NCI-H2227 (cell line): ENCODE measurements at regions not wholly inside any gene's neighbourhood (a gene's known extent, or its start where the extent isn't known, plus 50 kb on each side); places are given as distances from the start of the nearest gene placed in this dataset.
A peak's percentile ranks its signal among the peaks of the same experiment; 100 is the strongest.

Source experiments
- DNase-seq: peaks from one replicate; lab custom pipeline; 2025; ENCODE audit not compliant: unreplicated experiment; lab: John Stamatoyannopoulos, UW

DNA sequence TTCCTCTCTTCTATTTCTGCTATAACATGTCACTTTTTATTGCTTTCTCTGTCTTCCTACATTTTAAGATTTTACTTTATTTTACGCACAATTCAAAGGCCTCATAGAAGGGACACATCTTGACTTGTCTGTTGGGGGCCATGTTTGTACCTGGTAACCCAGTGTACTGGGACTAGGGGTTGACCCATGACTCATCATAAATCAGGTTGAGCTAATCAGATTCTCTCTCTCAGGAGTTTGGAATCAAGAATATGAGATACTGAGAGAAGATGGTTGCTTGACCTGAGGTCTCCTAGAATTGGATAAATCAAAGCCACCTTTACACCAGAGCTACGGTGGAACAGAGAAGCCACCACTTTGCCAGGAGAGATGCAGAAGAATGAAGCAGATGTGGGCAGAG, 153.0 kb downstream of the UXS1 start:
- no peak for DNase-seq

DNA sequence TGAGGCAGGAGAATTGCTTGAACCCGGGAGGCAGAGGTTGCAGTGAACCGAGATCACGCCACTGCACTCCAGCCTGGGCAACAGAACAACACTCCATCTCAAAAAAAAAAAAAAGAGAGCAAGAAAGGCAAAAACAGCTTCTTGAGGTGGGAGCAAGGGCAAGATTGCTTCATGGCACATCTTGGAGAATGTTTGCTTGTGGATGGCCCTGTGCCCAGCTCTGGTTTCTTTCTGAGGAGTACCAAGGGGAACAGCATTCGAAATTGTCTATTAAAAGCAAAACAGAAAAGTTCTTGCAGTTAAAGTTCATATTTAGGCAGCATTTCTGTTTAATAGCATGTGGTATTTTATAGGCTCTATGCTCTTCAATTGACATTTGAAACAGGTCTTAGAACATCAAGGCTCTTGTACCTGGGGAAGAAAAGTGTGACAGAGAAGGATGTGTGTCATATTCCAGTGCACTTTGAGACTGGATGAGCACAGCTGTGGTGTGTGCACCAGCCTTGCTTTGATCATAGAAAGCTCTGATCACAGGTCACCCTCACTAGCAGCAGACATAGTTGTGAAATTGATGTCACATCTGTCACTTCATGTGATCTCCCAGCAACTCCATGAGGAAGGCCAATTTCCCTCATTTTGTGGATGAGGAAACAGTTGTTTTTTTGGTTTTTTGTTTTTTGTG, 154.3 kb downstream of the UXS1 start:
- DNase-seq: no peak

DNA sequence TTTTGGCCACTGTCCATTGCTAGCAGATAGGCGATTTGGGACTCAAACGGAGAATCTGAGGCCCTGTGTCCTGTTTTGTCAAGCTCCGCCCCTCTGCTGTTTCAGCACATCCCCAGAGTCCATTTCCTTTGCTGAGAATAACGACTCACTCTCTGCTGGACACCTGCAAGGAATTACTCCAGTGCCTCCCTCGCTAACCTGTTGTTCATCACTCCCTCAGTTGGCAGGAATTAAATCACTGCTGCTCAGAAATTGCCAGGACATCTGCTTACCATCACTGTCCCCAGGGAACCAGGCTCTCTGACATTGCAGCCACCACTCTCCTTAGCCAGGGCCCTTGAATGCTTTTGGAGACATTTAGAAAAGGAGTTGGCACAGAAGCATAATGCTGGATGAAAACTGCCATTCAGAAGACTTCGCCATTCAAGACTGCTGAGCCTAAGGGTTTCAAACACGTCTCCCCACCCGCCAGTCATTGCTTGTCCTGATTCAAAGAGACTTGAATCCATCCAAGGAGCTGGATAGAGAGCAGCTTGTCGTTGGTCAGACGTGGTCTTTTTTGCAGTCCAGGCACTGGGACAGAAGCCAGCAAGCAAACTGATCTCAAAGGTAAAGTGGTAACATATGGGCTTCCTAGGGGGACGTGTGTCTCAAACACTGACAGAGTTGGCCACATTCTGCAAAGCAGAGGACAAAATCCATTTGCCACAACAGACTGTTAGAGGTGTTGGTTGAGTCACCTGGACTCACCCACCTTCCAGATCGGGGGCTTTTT, 155.3 kb downstream of the UXS1 start:
- no peak for DNase-seq

DNA sequence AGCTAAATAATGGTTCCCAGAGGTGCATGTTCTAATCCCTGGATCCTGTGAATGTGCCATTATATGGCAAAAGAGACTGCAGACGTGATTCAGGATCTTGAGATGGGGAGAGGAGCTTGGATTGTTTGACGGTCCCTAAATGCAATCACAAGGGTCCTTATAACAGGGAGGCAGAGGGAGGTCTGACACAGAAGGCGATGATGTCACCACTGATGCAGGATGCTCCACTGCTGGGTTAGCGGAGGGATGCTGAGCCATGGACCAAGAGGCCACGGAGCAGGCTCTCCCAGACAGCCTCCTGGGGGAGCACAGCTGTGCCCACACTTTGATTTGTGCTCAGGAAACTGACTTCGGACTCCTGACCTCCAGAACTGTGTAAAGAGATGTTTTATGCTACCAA, 156.2 kb downstream of the UXS1 start:
- no peak for DNase-seq

DNA sequence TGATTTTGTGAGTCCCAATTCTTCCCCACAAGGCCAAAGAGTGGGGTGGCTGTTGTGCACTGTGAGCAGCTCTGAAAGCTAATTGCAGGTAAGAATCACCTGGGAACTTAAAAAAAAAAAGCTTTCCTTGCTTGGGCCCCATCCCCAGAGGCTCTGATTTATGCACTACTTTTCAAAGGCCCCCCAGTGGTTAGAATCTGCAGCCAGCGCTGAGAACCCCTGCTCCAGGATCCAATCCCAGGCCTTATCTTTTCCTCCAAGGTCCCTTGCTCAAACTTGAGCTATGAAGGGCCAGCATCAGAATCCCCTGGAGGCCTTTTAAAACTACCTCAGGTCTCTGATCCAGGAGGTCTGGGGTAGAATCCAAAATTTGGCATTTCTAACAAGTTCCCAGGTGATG, 156.8 kb downstream of the UXS1 start:
- DNase-seq: no peak

- no peak for DNase-seq
Measured at GRCh38 chr2:106034325-106034724, 159.8 kb downstream of the UXS1 start.

- DNase-seq: no peak
Measured at GRCh38 chr2:106032676-106033075, 161.4 kb downstream of the UXS1 start.

GRCh38 chr2:106030287-106031268, 163.5 kb downstream of the UXS1 start:
- no peak for DNase-seq

- no peak for DNase-seq
Measured at GRCh38 chr2:106028192-106028591, 165.9 kb downstream of the UXS1 start.

DNA sequence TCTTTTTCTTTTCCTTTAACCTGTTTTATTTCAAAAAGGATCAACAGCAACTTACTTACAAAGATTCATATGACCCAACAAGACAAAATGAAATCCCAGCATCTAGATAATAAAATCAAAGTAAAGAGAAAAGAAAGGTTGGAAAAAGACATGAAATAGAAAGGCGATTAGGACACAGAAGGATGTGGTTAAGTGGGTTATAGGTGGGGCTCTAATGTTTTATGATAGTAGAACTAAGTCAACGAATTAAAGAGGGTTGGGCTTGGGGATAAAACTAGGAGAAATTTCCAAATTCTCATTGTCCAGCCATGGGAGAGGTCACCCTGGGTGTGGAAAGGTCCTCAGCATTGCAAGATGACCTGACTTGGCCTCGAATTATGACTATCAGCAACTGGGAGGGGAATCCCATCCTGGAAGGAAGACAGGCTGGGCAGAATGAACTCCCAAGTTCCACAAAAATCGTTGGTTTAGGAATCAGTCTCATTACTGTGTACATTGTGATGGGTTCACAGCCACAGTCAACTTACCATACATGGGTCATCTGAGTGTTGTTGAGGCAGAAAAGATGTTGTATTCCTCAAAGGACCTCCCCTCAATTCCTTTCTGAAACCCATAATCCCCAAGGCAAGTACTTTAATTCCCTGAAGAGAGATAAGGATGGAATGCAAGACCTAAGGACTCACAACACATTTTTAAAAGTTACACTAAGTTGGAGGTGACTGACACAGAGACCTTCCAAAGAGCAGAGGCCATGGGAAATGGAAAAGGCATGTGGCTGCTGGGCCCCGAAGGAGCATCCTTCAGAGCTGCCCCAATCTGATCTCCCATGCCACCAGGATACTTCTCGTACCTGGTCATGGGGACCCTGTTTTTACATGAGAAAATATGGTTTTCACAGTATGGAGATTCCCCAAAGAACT, 167.6 kb downstream of the UXS1 start:
- DNase-seq: no peak

DNA sequence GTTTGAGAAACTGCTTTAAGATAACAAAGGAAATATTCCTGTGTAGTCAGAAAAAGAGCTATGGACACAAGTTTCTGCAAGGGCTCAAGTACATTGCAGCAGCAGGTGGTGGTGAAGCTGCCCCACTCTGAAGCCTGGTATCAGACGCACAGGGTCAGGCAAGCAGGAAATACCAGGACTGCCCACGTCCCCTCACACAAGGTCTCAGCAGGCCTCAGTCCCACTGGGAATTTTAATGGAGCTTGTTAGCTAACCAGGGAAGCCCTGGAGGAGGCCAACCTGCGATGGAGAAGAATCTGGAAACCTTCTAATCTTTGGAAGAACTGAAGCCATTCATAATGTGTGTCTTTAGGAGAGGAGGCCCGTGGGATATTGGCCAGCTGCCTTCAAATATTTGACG, 168.3 kb downstream of the UXS1 start:
- DNase-seq: no peak

- DNase-seq: no peak
Measured at GRCh38 chr2:106021662-106022028, 172.5 kb downstream of the UXS1 start.

DNA sequence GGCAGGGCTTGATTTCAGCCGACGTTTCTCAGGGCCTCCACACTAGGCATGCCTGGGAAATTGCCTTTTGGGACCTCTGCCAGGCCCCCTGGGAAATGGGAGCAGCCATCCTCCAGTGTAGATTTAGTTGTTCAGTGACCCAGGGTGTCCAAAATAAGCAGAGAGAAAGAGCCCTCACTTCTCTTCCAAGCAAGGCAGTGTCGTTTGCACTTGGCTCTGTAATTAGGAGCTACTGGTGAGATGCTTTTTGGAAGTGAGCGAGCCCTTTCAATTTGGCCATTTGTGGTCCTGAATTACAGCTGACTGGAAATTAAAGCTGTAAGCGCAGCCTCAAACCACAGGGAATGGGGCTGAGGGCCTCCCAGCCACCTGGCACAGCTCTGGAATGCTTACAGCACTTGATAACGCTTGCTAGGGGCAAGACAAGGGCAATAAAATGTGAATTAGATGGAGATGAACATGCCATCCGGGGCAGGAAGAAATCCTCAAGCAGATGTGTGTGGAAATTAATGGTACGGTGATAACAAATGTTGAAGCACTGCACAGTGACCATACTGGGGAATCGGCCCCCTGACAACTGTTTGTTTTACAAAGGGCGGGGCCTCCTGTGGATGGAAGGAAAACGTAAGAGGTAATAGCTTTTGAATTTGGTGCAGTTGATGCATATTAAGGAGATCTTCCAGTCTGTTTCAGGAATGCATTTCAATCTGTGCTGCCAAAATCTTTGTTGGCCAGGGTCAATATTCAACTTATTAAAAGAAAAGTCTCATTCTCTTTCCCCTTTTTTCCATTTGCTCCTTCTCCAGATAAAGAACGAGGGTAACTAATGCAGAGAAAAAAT, 173.1 kb downstream of the UXS1 start:
- peak; percentile 84 for DNase-seq

DNA sequence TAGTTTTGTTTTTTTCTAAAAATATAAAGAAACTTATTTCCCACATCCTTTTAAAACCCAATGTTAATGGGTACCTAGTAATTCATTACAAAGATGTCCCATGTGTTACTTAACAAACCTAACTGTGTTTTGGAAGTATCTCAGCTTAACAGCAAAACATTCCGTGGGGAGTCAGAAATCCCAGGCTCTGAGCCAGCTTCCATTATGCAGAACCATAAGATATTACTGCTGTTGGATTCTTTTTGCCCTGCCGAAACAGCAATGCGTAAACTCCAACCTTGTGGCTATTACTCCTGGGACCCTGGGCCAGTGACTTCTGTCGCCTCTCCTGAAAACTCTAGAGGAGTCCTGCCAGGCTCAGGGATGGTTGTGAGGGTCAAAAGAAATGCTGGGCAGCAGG, 174.1 kb downstream of the UXS1 start:
- no peak for DNase-seq

DNA sequence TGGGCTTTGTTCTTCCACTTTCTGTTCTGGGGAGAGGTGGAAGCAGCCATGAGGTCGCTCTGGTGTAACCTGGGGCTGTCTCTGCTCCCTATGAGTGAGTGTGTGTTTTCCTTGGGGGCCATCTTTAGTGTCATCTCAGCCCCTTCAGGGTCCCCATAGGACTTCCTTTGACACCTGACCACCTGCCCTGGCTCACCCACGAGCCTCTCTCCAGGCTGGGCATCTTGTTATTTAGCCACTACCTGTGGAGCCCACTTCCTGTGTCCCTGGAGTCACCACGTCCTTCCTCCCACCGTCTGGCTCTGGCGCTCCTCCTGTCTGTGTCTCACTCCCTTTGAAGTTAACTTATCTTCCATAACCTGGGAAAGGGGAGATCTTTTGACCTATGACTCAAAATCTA, 176.0 kb downstream of the UXS1 start:
- no peak for DNase-seq

GRCh38 chr2:106012591-106013347, 181.3 kb downstream of the UXS1 start:
- no peak for DNase-seq

DNA sequence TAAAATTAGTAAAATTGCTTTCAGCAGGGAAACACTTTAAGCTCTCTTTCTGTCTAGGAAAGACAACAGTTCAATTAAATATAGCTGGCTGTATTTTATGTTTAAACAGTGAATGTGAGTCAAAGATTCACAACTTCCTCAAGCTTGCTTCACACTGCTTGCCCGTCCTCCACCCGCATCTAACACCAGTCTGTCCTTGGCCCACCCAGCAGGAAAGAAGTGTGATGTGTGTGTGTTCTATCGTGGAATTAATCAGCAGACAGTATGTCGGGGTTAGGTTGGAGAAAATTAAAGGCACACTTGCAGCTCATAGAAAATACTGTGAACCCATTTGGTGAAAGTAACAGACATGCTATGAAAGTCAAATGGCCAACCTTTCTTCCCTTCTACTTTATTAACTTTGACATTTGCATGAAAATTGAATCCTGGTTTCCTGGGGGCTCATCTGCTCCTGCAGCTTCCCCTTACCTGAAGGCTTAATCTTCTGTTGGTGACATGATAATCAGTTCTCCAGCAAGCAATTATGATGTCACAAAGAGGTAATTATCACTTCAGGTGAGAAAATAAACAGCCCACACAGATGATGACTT, 182.0 kb downstream of the UXS1 start:
- DNase-seq: no peak

DNA sequence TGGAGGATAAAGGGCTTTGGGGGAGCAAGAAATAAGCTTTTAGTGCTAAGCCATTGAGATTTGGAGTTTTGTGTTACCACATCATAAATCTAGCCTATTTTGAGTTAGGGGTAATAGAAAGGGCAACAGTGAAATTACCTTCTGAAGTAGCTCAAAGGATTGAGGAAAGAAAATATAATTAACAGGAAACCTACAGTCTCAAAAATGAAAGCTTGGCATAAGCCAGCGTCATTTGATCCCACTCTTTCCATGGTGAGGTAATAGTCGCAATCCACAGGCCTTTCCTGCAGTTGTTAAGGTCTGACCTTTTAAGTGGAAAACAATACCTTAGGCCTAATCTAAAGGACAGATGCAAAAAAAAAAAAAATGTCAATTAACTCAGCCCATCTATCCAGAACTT, 182.7 kb downstream of the UXS1 start:
- no peak for DNase-seq
